ENCODE measurements at regions not wholly inside any gene's neighbourhood (a gene's known extent, or its start where the extent isn't known, plus 50 kb on each side); places are given as distances from the start of the nearest gene placed in this dataset.
"Not testable (repeated sequence)": the region's sequence is repeated elsewhere in the genome, so short reads cannot be mapped to it uniquely, and the experiment has no call there.

GRCh38 chr2:160616149-160616548, 122.5 kb upstream of the RBMS1 start:
- Histone ChIP-seq H3K4me1 (ENCODE audit: insufficient read depth, low read length, poor library complexity, severe bottlenecking) (peaks cover 13% of the 10 kb centered on the region), H3F3A (ENCODE audit: low read depth) (no peaks in the 10 kb centered on the region), H3K79me2 (ENCODE audit: insufficient read depth, low read length) (no peaks in the 10 kb centered on the region), H3K4me3 (ENCODE audit: low read length, poor library complexity, severe bottlenecking) (no peak overlapping the region), H3K9me3 (ENCODE audit: insufficient read depth, low read depth, low read length) (no peaks in the 10 kb centered on the region), H3K27me3 (ENCODE audit: insufficient read depth, low read length, poor library complexity, severe bottlenecking) (no peaks in the 10 kb centered on the region), H3K36me3 (ENCODE audit: insufficient read depth, low read length) (no peaks in the 10 kb centered on the region), H3K9ac (ENCODE audit: low read depth, low read length, poor library complexity, severe bottlenecking) (no peak overlapping the region), H4K20me1 (ENCODE audit: insufficient read depth, low read length, poor library complexity, severe bottlenecking) (no peaks in the 10 kb centered on the region), H2AFZ (ENCODE audit: low read length) (no peak overlapping the region), H3K9me2 (replicated peaks; ENCODE audit: low read depth, low read length) (no peaks in the 10 kb centered on the region), H3K4me2 (ENCODE audit: low read depth, low read length, poor library complexity, severe bottlenecking) (no peak overlapping the region)
- TF ChIP-seq EZH2phosphoT487 (IDR thresholded peaks at IDR 0.05; ENCODE audit: borderline replicate concordance): no peak
- TF ChIP-seq CTCF (conservative IDR thresholded peaks at IDR 0.05; ENCODE audit: low read length): no peak

- H3K36me3 ChIP-seq (ENCODE audit: insufficient read depth, low read length): no peaks in the 10 kb centered on the region
- no peak for TF ChIP-seq EZH2phosphoT487 (IDR thresholded peaks at IDR 0.05; ENCODE audit: borderline replicate concordance)
- no peak for TF ChIP-seq CTCF (conservative IDR thresholded peaks at IDR 0.05; ENCODE audit: low read length)
- H3K27me3 ChIP-seq (ENCODE audit: insufficient read depth, low read length, poor library complexity, severe bottlenecking): no peaks in the 10 kb centered on the region
Observed at GRCh38 chr2:160621748-160622147, 128.1 kb upstream of the RBMS1 start.

GRCh38 chr2:160628020-160628637, 134.5 kb upstream of the RBMS1 start:
- not testable (repeated sequence) for H3K4me3 ChIP-seq (ENCODE audit: low read length, poor library complexity, severe bottlenecking); H3K4me2 ChIP-seq (ENCODE audit: low read depth, low read length, poor library complexity, severe bottlenecking); H3K36me3 ChIP-seq (ENCODE audit: insufficient read depth, low read length); H3K9me3 ChIP-seq (ENCODE audit: insufficient read depth, low read depth, low read length); H3K9me2 ChIP-seq (replicated peaks; ENCODE audit: low read depth, low read length); H3K79me2 ChIP-seq (ENCODE audit: insufficient read depth, low read length); H3K9ac ChIP-seq (ENCODE audit: low read depth, low read length, poor library complexity, severe bottlenecking); H3F3A ChIP-seq (ENCODE audit: low read depth); H2AFZ ChIP-seq (ENCODE audit: low read length); H4K20me1 ChIP-seq (ENCODE audit: insufficient read depth, low read length, poor library complexity, severe bottlenecking); H3K27me3 ChIP-seq (ENCODE audit: insufficient read depth, low read length, poor library complexity, severe bottlenecking)
- peaks cover 18% of the 10 kb centered on the region for H3K4me1 ChIP-seq (ENCODE audit: insufficient read depth, low read length, poor library complexity, severe bottlenecking)

More at GRCh38 chr2:160621748-160622147, 128.1 kb upstream of the RBMS1 start:
- no peak overlapping the region for H3K9ac ChIP-seq (ENCODE audit: low read depth, low read length, poor library complexity, severe bottlenecking)
- H3K9me2 ChIP-seq (replicated peaks; ENCODE audit: low read depth, low read length): no peaks in the 10 kb centered on the region
- H2AFZ ChIP-seq (ENCODE audit: low read length): no peak overlapping the region
- no peaks in the 10 kb centered on the region for H3K4me1 ChIP-seq (ENCODE audit: insufficient read depth, low read length, poor library complexity, severe bottlenecking)
- H3K79me2 ChIP-seq (ENCODE audit: insufficient read depth, low read length): no peaks in the 10 kb centered on the region
- no peak overlapping the region for H3K4me3 ChIP-seq (ENCODE audit: low read length, poor library complexity, severe bottlenecking)
- no peaks in the 10 kb centered on the region for H4K20me1 ChIP-seq (ENCODE audit: insufficient read depth, low read length, poor library complexity, severe bottlenecking)
- no peak overlapping the region for H3K4me2 ChIP-seq (ENCODE audit: low read depth, low read length, poor library complexity, severe bottlenecking)
- H3F3A ChIP-seq (ENCODE audit: low read depth): no peaks in the 10 kb centered on the region
- no peaks in the 10 kb centered on the region for H3K9me3 ChIP-seq (ENCODE audit: insufficient read depth, low read depth, low read length)

- H4K20me1 ChIP-seq (ENCODE audit: insufficient read depth, low read length, poor library complexity, severe bottlenecking): no peaks in the 10 kb centered on the region
- H3K4me1 ChIP-seq (ENCODE audit: insufficient read depth, low read length, poor library complexity, severe bottlenecking): peaks cover 19% of the 10 kb centered on the region
- H3K4me2 ChIP-seq (ENCODE audit: low read depth, low read length, poor library complexity, severe bottlenecking): no peak overlapping the region
- no peak overlapping the region for H2AFZ ChIP-seq (ENCODE audit: low read length)
- no peak for TF ChIP-seq CTCF (conservative IDR thresholded peaks at IDR 0.05; ENCODE audit: low read length)
- no peak for TF ChIP-seq EZH2phosphoT487 (IDR thresholded peaks at IDR 0.05; ENCODE audit: borderline replicate concordance)
- H3K9me3 ChIP-seq (ENCODE audit: insufficient read depth, low read depth, low read length): no peaks in the 10 kb centered on the region
- H3K36me3 ChIP-seq (ENCODE audit: insufficient read depth, low read length): no peaks in the 10 kb centered on the region
- H3K79me2 ChIP-seq (ENCODE audit: insufficient read depth, low read length): no peaks in the 10 kb centered on the region
- H3K27me3 ChIP-seq (ENCODE audit: insufficient read depth, low read length, poor library complexity, severe bottlenecking): no peaks in the 10 kb centered on the region
- H3K4me3 ChIP-seq (ENCODE audit: low read length, poor library complexity, severe bottlenecking): no peak overlapping the region
- no peaks in the 10 kb centered on the region for H3F3A ChIP-seq (ENCODE audit: low read depth)
- no peak overlapping the region for H3K9ac ChIP-seq (ENCODE audit: low read depth, low read length, poor library complexity, severe bottlenecking)
- H3K9me2 ChIP-seq (replicated peaks; ENCODE audit: low read depth, low read length): no peaks in the 10 kb centered on the region
Observed at GRCh38 chr2:160628811-160629210, 135.2 kb upstream of the RBMS1 start.

All from Loucy (cell line).